NCI-H1048 (cell line): ENCODE measurements at regions not wholly inside any gene's neighbourhood (a gene's known extent, or its start where the extent isn't known, plus 50 kb on each side); places are given as distances from the start of the nearest gene placed in this dataset.
"Not testable (repeated sequence)": the region's sequence is repeated elsewhere in the genome, so short reads cannot be mapped to it uniquely, and the experiment has no call there.

Source experiments
- DNase-seq: peaks from one replicate; lab custom pipeline; 2025; lab: John Stamatoyannopoulos, UW

- no peak for DNase-seq
Measured at GRCh38 chr7:81478664-81479063, 291.2 kb downstream of the HGF start.

GRCh38 chr7:81478201-81478600 is 291.6 kb downstream of the HGF start:
- DNase-seq, result not testable (repeated sequence)

GRCh38 chr7:81473236-81473635 is 296.6 kb downstream of the HGF start:
- no peak for DNase-seq

GRCh38 chr7:81470724-81471379 is 299.0 kb downstream of the HGF start:
- DNase-seq, result no peak

- peak; percentile 44 for DNase-seq
Measured at GRCh38 chr7:81469869-81470723, 299.8 kb downstream of the HGF start.

- DNase-seq, result no peak
Measured at GRCh38 chr7:81469153-81469868, 300.5 kb downstream of the HGF start.

GRCh38 chr7:81468526-81468925 is 301.3 kb downstream of the HGF start:
- DNase-seq, result no peak

- DNase-seq, result no peak
Measured at GRCh38 chr7:81467964-81468363, 301.9 kb downstream of the HGF start.

GRCh38 chr7:81462672-81463071 is 307.2 kb downstream of the HGF start:
- DNase-seq, result no peak

GRCh38 chr7:81460250-81461045 is 309.4 kb downstream of the HGF start:
- no peak for DNase-seq

GRCh38 chr7:81459485-81459884 is 310.4 kb downstream of the HGF start:
- no peak for DNase-seq

- peak; percentile 8 for DNase-seq
Measured at GRCh38 chr7:81457852-81458522, 311.9 kb downstream of the HGF start.

GRCh38 chr7:81453770-81454169 is 316.1 kb downstream of the HGF start:
- not testable (repeated sequence) for DNase-seq

- DNase-seq, result no peak
Measured at GRCh38 chr7:81449105-81449504, 320.7 kb downstream of the HGF start.

- DNase-seq, result no peak
Measured at GRCh38 chr7:81447351-81447952, 322.4 kb downstream of the HGF start.

- no peak for DNase-seq
Measured at GRCh38 chr7:81446212-81446611, 323.6 kb downstream of the HGF start.

- no peak for DNase-seq
Measured at GRCh38 chr7:81445462-81445861, 324.4 kb downstream of the HGF start.

GRCh38 chr7:81441750-81442149 is 328.1 kb downstream of the HGF start:
- no peak for DNase-seq

- no peak for DNase-seq
Measured at GRCh38 chr7:81439591-81439990, 330.3 kb downstream of the HGF start.

- DNase-seq, result not testable (repeated sequence)
Measured at GRCh38 chr7:81437160-81437559, 332.7 kb downstream of the HGF start.
